Fibroblast of pulmonary artery (primary cell): ENCODE measurements at regions not wholly inside any gene's neighbourhood (a gene's known extent, or its start where the extent isn't known, plus 50 kb on each side); places are given as distances from the start of the nearest gene placed in this dataset.
"Not testable (repeated sequence)": the region's sequence is repeated elsewhere in the genome, so short reads cannot be mapped to it uniquely, and the experiment has no call there.

ENCODE experiments used
- DNase-seq: peaks from one replicate; pipeline ENCODE4 v3.0.0-alpha.2; 2010; ENCODE audit warnings: low read depth
- H3K4me3 ChIP-seq: replicated peaks from 2 replicates; pipeline ENCODE4 v1.5.1; 2011; ENCODE audit warnings: low read depth, mild to moderate bottlenecking, control low read depth, low read length, moderate library complexity
- CTCF ChIP-seq: IDR thresholded peaks from 2 replicates; pipeline ENCODE4 v1.5.1; 2011; ENCODE audit warnings: mild to moderate bottlenecking, control low read depth, low read length, inconsistent platforms; ENCODE audit errors: missing control alignments

DNA sequence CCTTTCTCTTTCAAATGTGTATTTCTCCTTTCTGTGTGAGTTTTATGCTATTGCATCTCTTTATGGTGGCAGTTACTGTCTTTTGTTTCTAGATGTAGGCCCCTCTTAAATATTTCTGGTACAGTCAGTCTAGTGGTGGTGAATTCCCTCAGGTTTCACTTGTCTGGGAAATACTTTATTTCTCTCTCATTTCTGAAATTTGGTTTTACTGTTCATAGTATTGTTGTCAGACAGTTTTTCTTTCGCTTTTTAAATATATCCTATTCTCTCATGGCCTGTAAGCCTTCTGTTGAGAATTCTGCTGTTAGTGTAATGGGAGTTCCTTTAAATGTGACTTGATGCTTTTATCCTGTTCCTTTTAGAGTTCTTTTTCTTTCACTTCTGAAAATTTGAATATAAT is 874.0 kb downstream of the PLOD2 start:
- no peak for TF ChIP-seq CTCF
- no peak overlapping the region for H3K4me3 ChIP-seq
- DNase-seq: no peak

- TF ChIP-seq CTCF: no peak
- DNase-seq: no peak
- no peak overlapping the region for H3K4me3 ChIP-seq
Measured at GRCh38 chr3:145290010-145290409, 871.0 kb downstream of the PLOD2 start.

GRCh38 chr3:145294572-145294971 is 866.4 kb downstream of the PLOD2 start:
- no peak for DNase-seq
- H3K4me3 ChIP-seq: no peak overlapping the region
- TF ChIP-seq CTCF: no peak

GRCh38 chr3:145307272-145307671 is 853.7 kb downstream of the PLOD2 start:
- no peak overlapping the region for H3K4me3 ChIP-seq
- no peak for TF ChIP-seq CTCF
- DNase-seq: no peak

DNA sequence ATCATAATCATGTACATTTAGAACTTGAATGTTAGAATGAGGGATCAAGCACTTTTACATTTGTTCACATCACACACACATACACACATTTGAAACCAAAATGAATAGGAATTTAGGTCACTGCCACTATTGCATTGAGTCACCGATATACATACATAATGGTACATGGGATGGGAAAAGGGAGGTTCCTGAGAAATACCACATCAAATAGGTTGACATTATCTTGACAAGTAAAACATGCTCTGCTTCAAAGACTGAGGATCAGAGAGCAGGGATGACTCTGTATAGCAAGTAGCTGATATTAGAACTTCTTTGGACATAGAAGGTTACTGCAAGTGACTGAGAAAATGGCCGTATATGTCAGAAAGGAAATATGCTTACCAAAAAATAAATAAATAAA is 847.2 kb downstream of the PLOD2 start:
- no peak overlapping the region for H3K4me3 ChIP-seq
- DNase-seq: no peak
- no peak for TF ChIP-seq CTCF

GRCh38 chr3:145316253-145316652 is 844.7 kb downstream of the PLOD2 start:
- DNase-seq, H3K4me3 ChIP-seq: not testable (repeated sequence)

GRCh38 chr3:145326666-145327065 is 834.3 kb downstream of the PLOD2 start:
- no peak overlapping the region for H3K4me3 ChIP-seq
- TF ChIP-seq CTCF: no peak
- no peak for DNase-seq

- not testable (repeated sequence) for DNase-seq, H3K4me3 ChIP-seq
Measured at GRCh38 chr3:145333427-145333826, 827.6 kb downstream of the PLOD2 start.
